ENCODE measurements at regions not wholly inside any gene's neighbourhood (a gene's known extent, or its start where the extent isn't known, plus 50 kb on each side); places are given as distances from the start of the nearest gene placed in this dataset.

GRCh38 chr4:77308843-77309242, 151.8 kb downstream of the CCNG2 start:
- WGBS (ENCODE audit: insufficient coverage, low coverage, low lambda C conversion rate, missing lambda C conversion rate), result 60% methylated on average over 1 of the region's 1 CpG
- ATAC-seq, result peak; percentile 69 to 76 (median 73)
- TF ChIP-seq POLR2A (IDR thresholded peaks at IDR 0.05) (no peak), CTCF (IDR thresholded peaks at IDR 0.05) (peak; percentile 32 to 51 (median 33))
- DNase-seq, result no peak
- H3K4me3 ChIP-seq, result no peak overlapping the region
- no peaks in the 10 kb centered on the region for H3K36me3 ChIP-seq
- H3K27me3 ChIP-seq, result no peaks in the 10 kb centered on the region
- no peak overlapping the region for H3K27ac ChIP-seq
- no peaks in the 10 kb centered on the region for H3K4me1 ChIP-seq
- no peaks in the 10 kb centered on the region for H3K9me3 ChIP-seq
- intact Hi-C loops (cut with DNase I), result no loop called here

- 31% methylated on average over 2 of the region's 2 CpGs for WGBS (ENCODE audit: insufficient coverage, low coverage, low lambda C conversion rate, missing lambda C conversion rate)
Measured at GRCh38 chr4:77309496-77309895, 152.5 kb downstream of the CCNG2 start.

GRCh38 chr4:77310931-77311330, 153.9 kb downstream of the CCNG2 start:
- ATAC-seq (no peak), DNase-seq (no peak)

More at GRCh38 chr4:77309496-77309895, 152.5 kb downstream of the CCNG2 start:
- no peak for DNase-seq
- ATAC-seq, result no peak
- Histone ChIP-seq H3K9me3 (no peaks in the 10 kb centered on the region), H3K27me3 (no peaks in the 10 kb centered on the region), H3K27ac (no peak overlapping the region), H3K4me1 (no peaks in the 10 kb centered on the region), H3K36me3 (no peaks in the 10 kb centered on the region), H3K4me3 (no peak overlapping the region)
- intact Hi-C loops (cut with DNase I), result no loop called here
- no peak for TF ChIP-seq POLR2A (IDR thresholded peaks at IDR 0.05)
- no peak for TF ChIP-seq CTCF (IDR thresholded peaks at IDR 0.05)

GRCh38 chr4:77314697-77315096, 157.7 kb downstream of the CCNG2 start:
- no peak for ATAC-seq
- Histone ChIP-seq H3K9me3 (no peaks in the 10 kb centered on the region), H3K27ac (no peak overlapping the region), H3K36me3 (no peaks in the 10 kb centered on the region), H3K27me3 (no peaks in the 10 kb centered on the region), H3K4me3 (no peak overlapping the region), H3K4me1 (no peaks in the 10 kb centered on the region)
- no peak for TF ChIP-seq POLR2A (IDR thresholded peaks at IDR 0.05)
- TF ChIP-seq CTCF (IDR thresholded peaks at IDR 0.05), result no peak
- DNase-seq, result no peak
- intact Hi-C loops (cut with DNase I), result no loop called here
- WGBS (ENCODE audit: insufficient coverage, low coverage, low lambda C conversion rate, missing lambda C conversion rate), result 66% methylated on average over 4 of the region's 4 CpGs

More at GRCh38 chr4:77310931-77311330, 153.9 kb downstream of the CCNG2 start:
- no peaks in the 10 kb centered on the region for H3K27me3 ChIP-seq
- TF ChIP-seq CTCF (IDR thresholded peaks at IDR 0.05) (no peak), POLR2A (IDR thresholded peaks at IDR 0.05) (no peak)
- intact Hi-C loops (cut with DNase I), result no loop called here
- H3K4me3 ChIP-seq, result no peak overlapping the region
- H3K27ac ChIP-seq, result no peak overlapping the region
- WGBS (ENCODE audit: insufficient coverage, low coverage, low lambda C conversion rate, missing lambda C conversion rate), result 32% methylated on average over 3 of the region's 3 CpGs
- H3K9me3 ChIP-seq, result no peaks in the 10 kb centered on the region
- H3K36me3 ChIP-seq, result no peaks in the 10 kb centered on the region
- H3K4me1 ChIP-seq, result no peaks in the 10 kb centered on the region

- ATAC-seq (no peak), DNase-seq (no peak)
- H3K4me3 ChIP-seq, result no peak overlapping the region
- no peaks in the 10 kb centered on the region for H3K36me3 ChIP-seq
- no peaks in the 10 kb centered on the region for H3K4me1 ChIP-seq
- 59% methylated on average over 6 of the region's 6 CpGs for WGBS (ENCODE audit: insufficient coverage, low coverage, low lambda C conversion rate, missing lambda C conversion rate)
- H3K27me3 ChIP-seq, result no peaks in the 10 kb centered on the region
- H3K9me3 ChIP-seq, result no peaks in the 10 kb centered on the region
- no peak for TF ChIP-seq CTCF (IDR thresholded peaks at IDR 0.05)
- TF ChIP-seq POLR2A (IDR thresholded peaks at IDR 0.05), result no peak
- intact Hi-C loops (cut with DNase I), result no loop called here
- H3K27ac ChIP-seq, result no peak overlapping the region
Measured at GRCh38 chr4:77327151-77327550, 170.1 kb downstream of the CCNG2 start.
